GM19395 (cell line): ENCODE measurements at regions not wholly inside any gene's neighbourhood (a gene's known extent, or its start where the extent isn't known, plus 50 kb on each side); places are given as distances from the start of the nearest gene placed in this dataset.

ENCODE experiments used
- ATAC-seq: cut with Tn5 transposase; IDR thresholded peaks from one replicate; pipeline ENCODE4 v1.9.1; 2021; ENCODE audit warnings: mild to moderate bottlenecking, moderate library complexity; ENCODE audit not compliant: unreplicated experiment

DNA sequence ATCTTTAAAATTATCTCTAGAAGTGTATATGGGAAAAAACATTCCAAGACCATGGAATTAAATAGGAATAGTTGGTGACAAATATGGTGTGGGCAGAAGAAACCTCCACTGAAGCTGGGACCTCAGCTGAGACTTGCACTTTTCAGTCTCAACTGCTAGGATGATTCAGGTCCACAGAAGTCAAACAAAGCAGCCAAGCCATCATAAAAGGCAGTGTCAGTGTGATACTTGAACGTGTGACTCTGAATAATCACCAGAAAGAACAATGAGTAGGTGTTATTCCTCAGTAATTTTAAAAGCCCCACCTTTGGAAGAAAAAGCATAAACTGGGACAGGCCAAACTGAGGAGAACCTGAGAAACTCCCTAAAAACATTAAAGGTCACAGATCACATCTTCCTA is 90.7 kb downstream of the ZNF281 start:
- ATAC-seq, result no peak

GRCh38 chr1:200317236-200317635 is 92.6 kb downstream of the ZNF281 start:
- ATAC-seq, result no peak

GRCh38 chr1:200316148-200316803 is 93.6 kb downstream of the ZNF281 start:
- no peak for ATAC-seq

DNA sequence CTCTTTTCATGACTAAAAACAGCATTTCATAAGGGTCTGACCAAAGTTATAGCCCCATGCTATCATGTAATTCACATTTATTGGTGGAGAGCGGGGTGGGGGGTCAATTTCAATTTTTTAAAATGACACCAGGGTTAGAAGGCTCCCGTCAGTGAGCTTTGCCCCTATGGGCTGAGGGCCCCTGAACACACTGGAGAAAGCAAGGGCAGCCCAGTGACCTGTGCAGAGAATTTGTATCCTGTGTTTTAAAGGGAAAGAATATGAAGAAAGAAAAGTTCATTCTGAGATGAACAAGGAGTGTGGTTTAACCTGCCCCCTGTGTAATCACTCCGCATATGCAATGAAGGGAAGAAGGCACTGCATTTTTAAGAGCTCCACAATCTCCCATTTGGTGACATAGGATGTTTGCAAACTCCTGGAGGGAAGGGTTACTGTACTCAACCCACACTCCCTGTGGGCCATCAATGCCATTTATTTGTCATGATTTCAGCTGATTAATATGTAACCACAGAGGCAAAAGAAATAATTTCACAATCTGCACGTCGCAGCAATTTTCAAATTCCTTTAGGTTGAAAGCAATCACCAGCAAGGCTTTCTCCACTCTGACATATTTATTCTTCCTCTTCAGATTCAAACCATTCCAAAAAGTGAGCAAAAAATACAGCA is 95.6 kb downstream of the ZNF281 start:
- ATAC-seq, result no peak

DNA sequence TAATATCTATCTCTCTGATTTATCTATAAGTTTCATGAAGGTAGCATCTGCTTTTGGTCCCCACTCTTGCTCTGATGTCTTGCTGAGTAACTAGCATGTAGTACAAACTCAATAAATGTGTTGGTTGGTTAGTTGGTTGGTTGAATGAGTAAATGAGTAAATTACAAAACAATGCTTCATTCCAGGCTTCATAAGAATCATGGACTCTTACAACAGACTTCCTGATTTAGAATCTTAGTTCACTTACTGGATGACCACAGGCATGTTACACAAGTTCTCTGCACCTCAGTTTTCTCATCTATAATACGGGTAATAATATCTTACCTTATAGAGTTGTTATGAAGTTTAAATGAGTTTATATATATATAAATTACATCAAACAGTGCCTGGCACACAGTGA is 98.6 kb downstream of the ZNF281 start:
- no peak for ATAC-seq

DNA sequence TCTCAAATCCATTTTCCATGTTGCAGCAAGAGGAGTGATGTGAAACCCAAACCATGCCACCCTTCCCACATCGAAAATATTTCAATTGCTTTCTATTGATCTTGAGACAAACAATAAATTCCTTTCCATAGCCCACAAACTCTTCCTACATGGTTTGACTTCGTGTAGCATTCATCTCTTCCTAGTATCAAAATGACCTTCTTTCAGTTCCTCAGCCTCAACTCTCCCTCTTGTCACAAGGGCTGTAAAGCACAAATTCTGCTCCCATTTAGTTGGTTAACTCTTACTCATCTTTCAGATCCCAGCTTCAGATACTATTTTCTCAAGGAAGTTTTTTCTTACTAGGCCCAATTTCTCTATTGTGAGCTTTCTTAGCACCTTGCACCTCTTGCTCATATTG is 99.0 kb downstream of the ZNF281 start:
- ATAC-seq, result no peak

GRCh38 chr1:200307755-200308066 is 102.1 kb downstream of the ZNF281 start:
- no peak for ATAC-seq

GRCh38 chr1:200306944-200307754 is 102.7 kb downstream of the ZNF281 start:
- ATAC-seq, result peak; percentile 65

GRCh38 chr1:200305806-200306205 is 104.0 kb downstream of the ZNF281 start:
- no peak for ATAC-seq

DNA sequence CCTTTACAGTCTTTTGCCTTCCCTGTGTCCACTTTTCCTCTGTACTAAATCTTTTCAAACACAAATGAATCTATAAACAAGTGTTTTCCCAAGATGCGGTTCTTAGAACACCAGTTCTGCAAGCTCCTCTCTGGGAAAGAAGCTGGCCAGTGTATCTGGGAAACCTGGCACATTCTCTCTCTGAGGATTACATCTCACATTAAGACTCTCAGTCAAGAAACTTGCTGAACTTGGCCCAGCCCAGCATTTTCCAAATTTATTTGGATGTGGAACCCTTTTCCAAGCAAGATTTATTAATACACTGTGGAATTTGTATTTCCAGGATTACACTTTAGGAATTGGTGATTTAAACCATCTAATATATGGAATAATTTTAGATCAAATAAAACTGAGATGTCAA is 105.7 kb downstream of the ZNF281 start:
- ATAC-seq, result no peak

GRCh38 chr1:200302921-200303290 is 106.9 kb downstream of the ZNF281 start:
- ATAC-seq, result no peak

DNA sequence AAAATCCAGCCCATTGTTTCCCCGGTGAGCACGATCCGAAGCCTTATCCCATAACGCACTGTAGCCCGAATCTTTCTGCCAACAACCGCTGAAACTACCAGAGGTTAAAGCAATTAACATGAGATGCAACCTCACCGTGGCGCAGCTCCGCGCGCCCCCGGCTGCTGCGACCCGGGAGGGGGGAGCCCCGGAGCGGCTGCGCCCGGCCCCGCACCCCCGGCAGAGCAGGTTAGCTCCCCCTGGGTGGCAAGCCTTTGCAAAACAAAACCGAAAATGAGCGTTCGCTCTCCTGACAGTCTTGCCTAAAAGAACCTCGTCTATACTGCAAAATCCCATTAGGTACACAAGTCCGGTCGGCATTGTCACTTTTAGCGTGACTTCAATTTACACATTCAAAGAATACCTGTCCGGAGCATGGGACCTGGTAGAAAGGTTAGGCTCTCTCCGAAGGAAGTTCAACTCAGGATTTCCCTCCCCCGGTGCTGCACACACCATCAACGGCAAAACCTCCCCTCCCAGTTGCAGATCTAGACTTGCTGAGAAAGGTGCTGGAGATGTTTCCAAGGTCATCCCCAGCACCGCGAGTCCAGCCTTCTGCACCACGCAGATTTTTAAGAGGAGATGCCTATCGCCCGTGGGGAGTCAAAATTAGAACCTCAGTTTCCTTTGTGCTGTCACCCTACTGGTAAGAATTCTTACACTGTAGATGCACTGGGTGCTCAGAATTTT is 107.5 kb downstream of the ZNF281 start:
- peak; percentile 75 for ATAC-seq

GRCh38 chr1:200301152-200301551 is 108.7 kb downstream of the ZNF281 start:
- no peak for ATAC-seq

DNA sequence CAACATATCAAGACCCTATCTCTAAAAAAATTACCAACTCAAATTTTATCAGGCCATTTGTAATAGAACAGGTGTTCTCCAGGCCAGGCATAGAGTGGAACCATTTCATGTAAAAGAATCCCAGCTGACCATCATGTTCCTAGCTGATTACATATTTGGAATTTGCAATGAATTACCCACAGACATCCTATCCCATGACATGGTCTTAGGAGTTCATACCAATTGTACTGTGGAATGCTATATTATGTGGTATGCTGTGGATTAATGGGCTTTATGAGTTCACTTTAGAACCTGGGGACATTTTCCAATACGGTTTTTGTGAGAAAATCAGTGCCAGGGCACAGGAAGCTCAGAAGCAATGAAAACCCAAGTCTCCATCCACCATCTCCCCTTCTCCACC is 110.3 kb downstream of the ZNF281 start:
- ATAC-seq, result no peak

- ATAC-seq, result no peak
Measured at GRCh38 chr1:200298242-200298641, 111.6 kb downstream of the ZNF281 start.

GRCh38 chr1:200296091-200296661 is 113.7 kb downstream of the ZNF281 start:
- no peak for ATAC-seq

GRCh38 chr1:200294241-200294640 is 115.6 kb downstream of the ZNF281 start:
- no peak for ATAC-seq

- no peak for ATAC-seq
Measured at GRCh38 chr1:200292699-200293098, 117.1 kb downstream of the ZNF281 start.

GRCh38 chr1:200291106-200291505 is 118.7 kb downstream of the ZNF281 start:
- ATAC-seq, result no peak

- no peak for ATAC-seq
Measured at GRCh38 chr1:200290010-200290685, 119.7 kb downstream of the ZNF281 start.

DNA sequence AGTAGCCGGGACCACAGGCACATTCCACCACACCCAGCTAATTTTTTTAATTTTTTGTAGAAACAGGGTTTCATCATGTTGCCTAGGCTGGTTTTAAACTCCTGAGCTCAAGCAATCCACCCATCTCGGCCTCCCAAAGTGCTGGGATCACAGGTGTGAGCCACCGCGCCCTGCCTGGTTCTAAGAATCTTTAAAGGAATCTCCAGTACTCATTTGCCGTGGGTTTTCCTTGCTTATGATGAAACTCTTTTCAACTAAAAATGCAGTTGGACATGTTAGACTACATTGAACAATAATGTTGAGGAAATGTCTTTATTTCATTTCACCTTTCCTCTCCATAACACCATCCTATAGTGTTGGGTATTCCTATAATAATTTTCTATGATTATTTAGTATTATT is 121.6 kb downstream of the ZNF281 start:
- ATAC-seq, result no peak
